NCI-H345 treated with DMSO at 0.1 percent for 48 hours (cell line): ENCODE measurements at regions not wholly inside any gene's neighbourhood (a gene's known extent, or its start where the extent isn't known, plus 50 kb on each side); places are given as distances from the start of the nearest gene placed in this dataset.

Source experiments
- DNase-seq: peaks from one replicate; lab custom pipeline; 2025; ENCODE audit not compliant: unreplicated experiment; lab: John Stamatoyannopoulos, UW

- no peak for DNase-seq
Observed at GRCh38 chr13:105345730-105346129, 1189.7 kb downstream of the EFNB2 start.

- DNase-seq: no peak
Observed at GRCh38 chr13:105345131-105345530, 1190.3 kb downstream of the EFNB2 start.

- DNase-seq: no peak
Observed at GRCh38 chr13:105343134-105343806, 1192.2 kb downstream of the EFNB2 start.

GRCh38 chr13:105342281-105342820 is 1193.1 kb downstream of the EFNB2 start:
- DNase-seq: no peak

GRCh38 chr13:105341758-105342157 is 1193.7 kb downstream of the EFNB2 start:
- DNase-seq: no peak

- DNase-seq: no peak
Observed at GRCh38 chr13:105341256-105341655, 1194.2 kb downstream of the EFNB2 start.

- DNase-seq: no peak
Observed at GRCh38 chr13:105340061-105340606, 1195.3 kb downstream of the EFNB2 start.

GRCh38 chr13:105338773-105339172 is 1196.7 kb downstream of the EFNB2 start:
- DNase-seq: no peak

GRCh38 chr13:105338006-105338405 is 1197.5 kb downstream of the EFNB2 start:
- no peak for DNase-seq

GRCh38 chr13:105336706-105337576 is 1198.5 kb downstream of the EFNB2 start:
- DNase-seq: no peak

GRCh38 chr13:105334211-105334610 is 1201.3 kb downstream of the EFNB2 start:
- DNase-seq: no peak

- no peak for DNase-seq
Observed at GRCh38 chr13:105333416-105333815, 1202.0 kb downstream of the EFNB2 start.

- no peak for DNase-seq
Observed at GRCh38 chr13:105329359-105329758, 1206.1 kb downstream of the EFNB2 start.

- DNase-seq: no peak
Observed at GRCh38 chr13:105328212-105328611, 1207.2 kb downstream of the EFNB2 start.

- peak; percentile 49 for DNase-seq
Observed at GRCh38 chr13:105327581-105328126, 1207.8 kb downstream of the EFNB2 start.

- DNase-seq: no peak
Observed at GRCh38 chr13:105319875-105320274, 1215.6 kb downstream of the EFNB2 start.

- no peak for DNase-seq
Observed at GRCh38 chr13:105316731-105317130, 1218.7 kb downstream of the EFNB2 start.

- no peak for DNase-seq
Observed at GRCh38 chr13:105312906-105313305, 1222.6 kb downstream of the EFNB2 start.

GRCh38 chr13:105311094-105311493 is 1224.4 kb downstream of the EFNB2 start:
- no peak for DNase-seq

- DNase-seq: no peak
Observed at GRCh38 chr13:105307776-105308175, 1227.7 kb downstream of the EFNB2 start.

- no peak for DNase-seq
Observed at GRCh38 chr13:105297839-105298238, 1237.6 kb downstream of the EFNB2 start.
